NCI-H146 treated with DMSO at 0.1 percent for 48 hours (cell line): ENCODE measurements at regions not wholly inside any gene's neighbourhood (a gene's known extent, or its start where the extent isn't known, plus 50 kb on each side); places are given as distances from the start of the nearest gene placed in this dataset.

Experiments
- DNase-seq: peaks from one replicate; lab custom pipeline; 2025; ENCODE audit not compliant: unreplicated experiment; lab: John Stamatoyannopoulos, UW

- no peak for DNase-seq
Measured at GRCh38 chr1:195130598-195130997, 1477.6 kb downstream of the KCNT2 start.

GRCh38 chr1:195122497-195122896 is 1485.7 kb downstream of the KCNT2 start:
- DNase-seq = no peak

- DNase-seq = no peak
Measured at GRCh38 chr1:195113471-195113870, 1494.8 kb downstream of the KCNT2 start.

- DNase-seq = no peak
Measured at GRCh38 chr1:195105773-195106172, 1502.5 kb downstream of the KCNT2 start.

DNA sequence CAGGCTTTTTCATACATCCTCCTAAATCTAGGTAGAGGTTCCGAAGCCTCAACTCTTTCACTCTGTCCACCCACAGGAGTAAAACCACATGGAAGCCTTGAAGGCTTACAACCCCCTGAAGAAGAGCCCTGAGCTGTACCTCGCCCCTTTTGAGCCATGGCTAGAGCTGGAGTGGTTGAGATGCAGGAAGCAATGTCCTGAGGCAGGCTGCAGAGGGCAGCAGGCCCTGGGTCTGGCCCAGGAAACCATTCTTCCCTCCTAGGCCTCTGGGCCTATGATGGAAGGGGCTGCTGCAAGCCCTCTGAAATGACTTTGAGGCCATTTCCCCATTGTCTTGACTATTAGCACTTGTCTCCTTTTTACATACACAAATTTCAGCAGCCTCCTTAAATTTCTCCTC is 1503.0 kb downstream of the KCNT2 start:
- DNase-seq = no peak

- no peak for DNase-seq
Measured at GRCh38 chr1:195097316-195097715, 1510.9 kb downstream of the KCNT2 start.

GRCh38 chr1:195096051-195096521 is 1512.2 kb downstream of the KCNT2 start:
- no peak for DNase-seq

DNA sequence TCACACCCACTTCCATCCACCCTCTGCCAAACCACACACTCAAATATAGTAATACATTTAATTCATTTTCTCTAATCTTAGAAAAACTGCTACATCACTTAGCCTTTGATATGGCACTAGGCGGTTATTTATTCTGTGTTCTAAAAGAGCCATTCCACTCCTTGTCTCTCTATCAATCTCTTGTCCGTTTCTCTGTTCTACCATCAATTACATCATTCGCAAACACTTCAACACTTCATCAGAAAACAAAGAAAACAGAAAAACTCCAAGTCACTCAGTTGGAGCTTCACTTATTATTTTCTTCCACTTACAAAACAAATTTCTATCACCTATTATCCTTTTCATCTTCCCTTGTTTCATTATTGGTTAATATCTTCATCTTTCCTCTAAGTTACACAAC is 1523.0 kb downstream of the KCNT2 start:
- no peak for DNase-seq

DNA sequence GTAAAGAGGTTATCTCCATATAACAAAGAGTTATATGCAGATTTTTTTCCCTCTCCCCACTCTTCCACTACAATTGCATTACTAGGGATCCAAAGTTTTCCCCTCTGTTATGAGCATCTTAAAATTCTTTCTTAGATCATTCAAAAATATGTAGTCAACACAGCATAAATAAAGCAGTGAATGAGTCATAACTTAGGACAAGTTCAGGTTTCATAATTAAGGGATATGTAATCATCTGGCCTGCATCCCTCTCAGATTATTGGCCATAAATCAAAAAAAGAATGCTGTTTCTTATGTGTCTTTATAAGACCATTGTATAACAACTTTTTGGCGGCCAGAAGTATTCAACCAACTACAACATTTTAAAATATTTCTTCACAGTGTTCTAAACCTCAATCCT is 1526.1 kb downstream of the KCNT2 start:
- no peak for DNase-seq

- no peak for DNase-seq
Measured at GRCh38 chr1:195076682-195077081, 1531.6 kb downstream of the KCNT2 start.

- DNase-seq = no peak
Measured at GRCh38 chr1:195075973-195076372, 1532.3 kb downstream of the KCNT2 start.

GRCh38 chr1:195071461-195071860 is 1536.8 kb downstream of the KCNT2 start:
- no peak for DNase-seq

DNA sequence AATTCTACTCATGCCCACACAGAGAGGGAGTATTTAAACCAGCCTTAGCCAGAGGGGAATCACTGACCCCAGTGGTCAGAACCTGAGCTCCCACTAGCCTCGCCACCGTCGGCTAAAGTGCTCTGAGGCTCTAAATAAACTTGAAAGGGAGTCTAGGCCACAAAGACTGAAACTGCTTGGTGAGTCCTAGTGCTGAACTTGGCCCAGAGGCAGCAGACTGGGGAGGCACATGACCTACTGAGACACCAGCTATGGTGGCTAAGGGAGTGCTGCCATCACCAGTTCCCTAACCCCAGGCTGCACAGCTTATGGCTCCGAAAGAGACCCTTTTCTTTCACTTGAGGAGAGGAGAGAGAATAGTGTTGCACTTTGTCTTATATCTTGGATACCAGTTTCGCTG is 1542.8 kb downstream of the KCNT2 start:
- DNase-seq = no peak

GRCh38 chr1:195064358-195064757 is 1543.9 kb downstream of the KCNT2 start:
- DNase-seq = no peak

DNA sequence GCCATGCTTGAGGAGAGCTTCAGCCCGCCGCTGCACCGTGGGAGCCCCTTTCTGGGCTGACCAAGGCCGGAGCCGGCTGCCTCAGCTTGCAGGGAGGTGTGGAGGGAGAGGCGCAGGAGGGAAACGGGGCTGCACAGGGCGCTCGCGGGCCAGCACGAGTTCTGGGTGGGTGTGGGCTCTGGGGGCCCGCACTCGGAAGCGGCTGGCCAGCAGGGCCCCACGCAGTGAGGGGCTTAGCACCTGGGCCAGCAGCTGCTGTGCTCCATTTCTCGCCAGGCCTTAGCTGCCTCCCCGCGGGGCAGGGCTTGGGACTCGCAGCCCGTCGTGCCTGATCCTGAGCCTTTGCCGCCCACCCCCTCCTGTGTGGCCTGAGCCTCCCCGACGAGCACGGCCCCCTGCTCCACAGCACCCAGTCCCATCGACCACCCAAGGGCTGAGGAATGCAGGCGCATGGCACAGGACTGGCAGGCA is 1554.0 kb downstream of the KCNT2 start:
- DNase-seq = no peak

DNA sequence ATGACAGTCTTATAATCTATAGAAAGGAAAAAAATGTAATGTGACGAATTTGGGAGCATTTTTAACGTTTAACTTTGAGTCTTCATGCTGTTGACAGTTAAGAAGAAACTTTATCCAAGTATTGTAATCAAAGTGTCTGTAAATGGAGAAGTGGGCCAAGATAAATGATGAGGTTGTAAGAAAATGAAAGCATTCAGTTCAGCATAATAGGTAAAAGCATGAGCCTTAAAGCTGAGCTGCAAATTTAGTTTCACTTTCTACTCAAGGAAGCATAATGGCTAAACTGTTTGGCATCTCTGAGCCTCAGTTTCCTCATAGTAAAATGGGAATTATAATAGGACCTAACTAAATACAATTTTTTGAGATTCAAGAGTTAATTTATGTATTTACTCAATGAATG is 1554.8 kb downstream of the KCNT2 start:
- DNase-seq = no peak

DNA sequence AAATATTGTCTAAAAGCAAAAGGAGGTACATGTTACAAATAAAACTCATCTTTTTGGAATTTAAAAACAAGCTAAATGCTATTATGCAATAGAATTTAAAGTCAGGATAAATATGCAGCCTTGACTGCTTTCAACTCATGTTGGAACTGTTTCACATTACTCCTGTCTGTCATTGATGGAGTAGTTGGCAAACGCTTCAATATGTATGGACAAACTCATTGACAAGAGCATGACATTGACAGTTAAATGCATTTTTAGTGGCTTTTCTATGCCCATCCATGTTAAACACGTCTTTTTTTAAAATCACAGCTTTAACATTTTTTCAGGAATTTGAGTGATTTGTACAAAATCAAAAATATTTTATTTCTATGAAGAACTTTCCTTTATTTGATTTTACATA is 1560.5 kb downstream of the KCNT2 start:
- DNase-seq = no peak

DNA sequence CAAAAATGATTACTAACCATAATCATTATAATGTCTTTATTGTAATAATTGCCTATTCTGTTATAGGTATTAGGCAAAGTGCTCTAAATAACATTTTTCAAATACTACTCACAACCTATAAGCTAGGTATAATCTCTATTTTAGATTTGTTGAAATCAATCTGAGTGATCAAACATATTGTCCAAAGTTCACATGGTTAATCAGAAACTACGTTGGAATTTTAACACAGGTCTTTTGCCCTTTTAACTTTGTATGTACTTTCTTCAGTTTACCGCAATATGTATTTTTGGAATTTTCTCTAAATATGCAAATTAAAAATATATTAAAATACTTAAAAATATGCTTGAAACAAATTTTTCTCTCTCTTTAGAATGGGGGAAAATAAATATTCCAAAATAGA is 1563.2 kb downstream of the KCNT2 start:
- DNase-seq = no peak

- no peak for DNase-seq
Measured at GRCh38 chr1:195030793-195031192, 1577.4 kb downstream of the KCNT2 start.

DNA sequence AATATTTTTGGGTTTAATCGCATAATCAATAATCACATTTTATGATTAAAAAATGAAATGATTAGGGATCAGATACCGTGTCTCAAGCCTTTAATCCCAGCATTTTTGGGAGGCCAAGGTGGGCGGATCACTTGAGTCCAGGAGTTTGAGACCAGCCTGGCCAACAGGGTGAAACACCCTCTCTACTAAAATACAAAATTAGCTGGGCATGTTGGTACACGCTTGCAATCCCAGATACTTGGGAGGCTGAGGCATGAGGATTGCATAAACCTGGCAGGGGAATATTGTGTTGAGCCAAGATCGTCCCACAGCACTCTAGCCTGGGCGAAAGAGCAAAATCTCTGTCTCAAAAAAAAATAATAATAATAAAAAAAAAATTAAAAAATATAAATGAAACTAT is 1581.4 kb downstream of the KCNT2 start:
- DNase-seq = no peak

- no peak for DNase-seq
Measured at GRCh38 chr1:195019385-195019784, 1588.9 kb downstream of the KCNT2 start.

DNA sequence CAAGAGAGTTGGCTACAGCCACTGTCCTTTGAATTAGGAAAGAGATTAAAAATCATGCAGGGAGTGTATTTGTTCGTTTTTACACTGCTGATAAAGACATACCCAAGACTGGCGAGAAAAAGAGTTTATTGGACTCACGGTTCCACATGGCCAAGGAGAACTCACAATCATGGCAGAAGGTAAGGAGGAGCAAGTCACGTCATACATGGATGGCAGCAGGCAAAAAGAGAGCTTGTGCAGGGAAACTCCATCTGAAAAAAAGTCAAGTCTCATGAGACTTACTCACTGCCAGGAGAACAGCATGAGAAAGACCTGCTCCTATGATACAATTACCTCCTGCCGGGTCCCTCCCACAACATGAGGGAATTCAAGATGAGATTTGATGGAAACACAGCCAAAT is 1595.2 kb downstream of the KCNT2 start:
- DNase-seq = no peak

- DNase-seq = no peak
Measured at GRCh38 chr1:195005338-195005737, 1602.9 kb downstream of the KCNT2 start.

DNA sequence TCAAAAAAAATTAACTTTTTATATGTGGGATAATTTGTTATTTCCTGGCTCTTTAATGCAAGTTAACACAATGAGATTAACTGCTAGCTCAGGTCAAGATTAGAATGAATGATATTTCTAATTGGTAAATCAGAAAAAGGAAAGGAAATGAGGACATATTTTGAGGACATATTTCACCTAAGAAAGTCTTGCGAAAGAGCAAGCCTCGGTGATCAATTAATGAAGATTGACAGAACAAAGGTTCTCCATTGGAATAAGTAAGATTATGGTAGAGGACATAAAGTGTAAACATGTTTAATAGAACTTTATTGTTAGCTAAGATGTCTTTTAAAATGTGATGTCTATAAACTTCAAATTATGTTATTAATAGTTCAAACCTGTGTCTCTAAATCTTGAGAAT is 1617.8 kb downstream of the KCNT2 start:
- DNase-seq = no peak
